IPS-NIHi7 (cell line): ENCODE measurements at regions not wholly inside any gene's neighbourhood (a gene's known extent, or its start where the extent isn't known, plus 50 kb on each side); places are given as distances from the start of the nearest gene placed in this dataset.
A peak's percentile ranks its signal among the peaks of the same experiment; 100 is the strongest.

Experiments
- DNase-seq: peaks from one replicate; pipeline ENCODE4 v3.0.0; 2012; ENCODE audit warnings: mixed read lengths; ENCODE audit errors: extremely low spot score

GRCh38 chr22:34736081-34736480 is 329.9 kb upstream of the ISX start:
- DNase-seq = no peak

- no peak for DNase-seq
Measured at GRCh38 chr22:34738661-34739400, 327.1 kb upstream of the ISX start.

GRCh38 chr22:34743110-34743751 is 322.7 kb upstream of the ISX start:
- DNase-seq = no peak

GRCh38 chr22:34760276-34761008 is 305.5 kb upstream of the ISX start:
- DNase-seq = no peak

GRCh38 chr22:34761111-34761510 is 304.8 kb upstream of the ISX start:
- no peak for DNase-seq

- no peak for DNase-seq
Measured at GRCh38 chr22:34763496-34763895, 302.5 kb upstream of the ISX start.

GRCh38 chr22:34765115-34765514 is 300.8 kb upstream of the ISX start:
- DNase-seq = no peak

- DNase-seq = no peak
Measured at GRCh38 chr22:34769361-34769760, 296.6 kb upstream of the ISX start.

- DNase-seq = no peak
Measured at GRCh38 chr22:34776817-34777216, 289.1 kb upstream of the ISX start.

- DNase-seq = no peak
Measured at GRCh38 chr22:34781681-34782080, 284.3 kb upstream of the ISX start.

- DNase-seq = no peak
Measured at GRCh38 chr22:34783436-34783835, 282.5 kb upstream of the ISX start.

- no peak for DNase-seq
Measured at GRCh38 chr22:34784056-34784455, 281.9 kb upstream of the ISX start.

GRCh38 chr22:34797826-34798225 is 268.1 kb upstream of the ISX start:
- DNase-seq = no peak

GRCh38 chr22:34798605-34799004 is 267.4 kb upstream of the ISX start:
- DNase-seq = no peak

- DNase-seq = no peak
Measured at GRCh38 chr22:34800260-34800980, 265.5 kb upstream of the ISX start.

- DNase-seq = no peak
Measured at GRCh38 chr22:34801221-34801620, 264.7 kb upstream of the ISX start.

GRCh38 chr22:34804091-34804490 is 261.9 kb upstream of the ISX start:
- DNase-seq = no peak

GRCh38 chr22:34804604-34805003 is 261.4 kb upstream of the ISX start:
- DNase-seq = peak; percentile 44

GRCh38 chr22:34805771-34806170 is 260.2 kb upstream of the ISX start:
- DNase-seq = no peak

GRCh38 chr22:34808618-34809017 is 257.3 kb upstream of the ISX start:
- DNase-seq = no peak

- DNase-seq = no peak
Measured at GRCh38 chr22:34812631-34813030, 253.3 kb upstream of the ISX start.
